Esophagus (tissue), 2 donors: ENCODE measurements at regions not wholly inside any gene's neighbourhood (a gene's known extent, or its start where the extent isn't known, plus 50 kb on each side); places are given as distances from the start of the nearest gene placed in this dataset.

Experiments
- H3K27ac ChIP-seq, 2 donors: one replicate each; pipeline ENCODE4 v1.5.1; 2013; ENCODE audit warnings: low read depth in 2 of 2, mild to moderate bottlenecking in 2 of 2, inconsistent platforms in 1 of 2, low read length in 1 of 2, moderate library complexity in 1 of 2
- H3K27me3 ChIP-seq, 2 donors: one replicate each; pipeline ENCODE4 v1.6.1; 2013; ENCODE audit warnings: low read length in 2 of 2, control low read depth in 1 of 2, mild to moderate bottlenecking in 1 of 2; ENCODE audit not compliant: insufficient read depth in 2 of 2, control insufficient read depth in 1 of 2
- H3K36me3 ChIP-seq, 2 donors: one replicate each; pipeline ENCODE4 v1.6.1; 2013; ENCODE audit warnings: low read length in 1 of 2; ENCODE audit not compliant: control insufficient read depth in 2 of 2, insufficient read depth in 2 of 2
- H3K4me1 ChIP-seq, 2 donors: one replicate each; pipeline ENCODE4 v1.6.1; 2013; ENCODE audit warnings: low read length in 1 of 2; ENCODE audit not compliant: control insufficient read depth in 2 of 2, insufficient read depth in 2 of 2
- H3K4me3 ChIP-seq, 2 donors: one replicate each; pipeline ENCODE4 v1.5.1; 2013; ENCODE audit warnings: low read length in 2 of 2, mild to moderate bottlenecking in 2 of 2, low read depth in 1 of 2, moderate library complexity in 1 of 2
- H3K9me3 ChIP-seq, 2 donors: one replicate each; pipeline ENCODE4 v1.6.1; 2013; ENCODE audit warnings: mild to moderate bottlenecking in 2 of 2, low read depth in 1 of 2, low read length in 1 of 2, moderate library complexity in 1 of 2; ENCODE audit not compliant: control insufficient read depth in 2 of 2, insufficient read depth in 1 of 2
- WGBS, 2 donors: extraction: QIAGEN DNeasy Blood & Tissue Kit; methylation state at CpG; one replicate each; pipeline ENCODE4 v1.1.7; 2013; 5-methylcytosine and 5-hydroxymethylcytosine counted together
- donor health status: healthy with polysubstance abuse.
- donor health status: Bipolar disorder and iron deficiency.

GRCh38 chr13:97648171-97648880 is 214.4 kb downstream of the RAP2A start:
- no peaks in the 10 kb centered on the region for H3K9me3 ChIP-seq
- H3K27me3 ChIP-seq, result no peaks in the 10 kb centered on the region
- H3K4me1 ChIP-seq, result no peaks in the 10 kb centered on the region
- 77 to 78% methylated on average over 14 of the region's 14 CpGs for WGBS, 2 donors
- H3K4me3 ChIP-seq, result no peak overlapping the region
- H3K36me3 ChIP-seq, result no peaks in the 10 kb centered on the region
- H3K27ac ChIP-seq, result no peak overlapping the region

DNA sequence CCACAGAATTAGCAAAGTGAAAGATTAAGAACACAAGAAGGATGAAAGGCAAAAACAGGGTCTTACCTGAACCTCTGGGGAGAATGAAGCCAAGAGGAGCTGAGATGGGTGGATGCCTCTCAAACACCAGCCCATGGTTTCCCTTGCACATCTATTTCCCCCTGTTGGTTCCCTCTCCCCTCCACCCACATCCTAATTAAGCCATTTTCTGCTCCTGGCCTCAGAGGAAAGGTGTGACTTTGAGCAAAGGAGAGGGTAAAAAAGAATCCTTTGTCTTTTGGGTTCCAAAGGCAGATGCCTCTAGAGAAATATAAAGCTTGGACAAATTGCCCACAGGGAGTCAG is 214.9 kb downstream of the RAP2A start:
- no peaks in the 10 kb centered on the region for H3K4me1 ChIP-seq
- H3K27me3 ChIP-seq, result no peaks in the 10 kb centered on the region
- H3K9me3 ChIP-seq, result no peaks in the 10 kb centered on the region
- no peak overlapping the region for H3K27ac ChIP-seq
- H3K4me3 ChIP-seq, result no peak overlapping the region
- H3K36me3 ChIP-seq, result no peaks in the 10 kb centered on the region

GRCh38 chr13:97653443-97654140 is 219.6 kb downstream of the RAP2A start:
- Histone ChIP-seq H3K9me3 (no peaks in the 10 kb centered on the region), H3K4me3 (no peak overlapping the region), H3K27ac (no peak overlapping the region), H3K27me3 (no peaks in the 10 kb centered on the region), H3K4me1 (no peaks in the 10 kb centered on the region), H3K36me3 (no peaks in the 10 kb centered on the region)
- WGBS, 2 donors, result 67 to 70% methylated on average over 17 of the region's 17 CpGs

- H3K4me1 ChIP-seq, result no peaks in the 10 kb centered on the region
- H3K27ac ChIP-seq, result no peak overlapping the region
- H3K4me3 ChIP-seq, result no peak overlapping the region
- H3K36me3 ChIP-seq, result no peaks in the 10 kb centered on the region
- 76 to 79% methylated on average over 5 of the region's 5 CpGs for WGBS, 2 donors
- H3K27me3 ChIP-seq, result no peaks in the 10 kb centered on the region
- H3K9me3 ChIP-seq, result no peaks in the 10 kb centered on the region
Observed at GRCh38 chr13:97654236-97654635, 220.3 kb downstream of the RAP2A start.

DNA sequence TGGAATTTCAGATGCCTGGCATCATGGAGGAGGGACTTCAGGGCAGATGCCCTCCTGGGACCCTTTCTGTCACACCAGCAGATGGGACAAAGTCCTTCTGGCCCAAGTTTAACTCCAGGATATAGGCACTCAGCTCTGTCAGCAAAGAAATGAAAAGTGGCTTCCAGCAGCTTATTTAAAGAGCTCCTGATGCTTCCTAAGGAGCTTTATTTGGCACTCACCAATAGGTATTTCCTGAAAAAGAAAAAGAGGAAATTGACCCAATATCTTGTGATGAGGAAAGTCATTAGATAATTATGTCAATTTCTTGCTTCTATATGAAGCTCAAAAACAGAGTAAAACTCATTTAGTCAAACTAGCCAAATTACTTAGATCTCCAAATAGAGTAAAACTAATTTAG is 224.6 kb downstream of the RAP2A start:
- no peak overlapping the region for H3K4me3 ChIP-seq
- no peak overlapping the region for H3K27ac ChIP-seq
- no peaks in the 10 kb centered on the region for H3K36me3 ChIP-seq
- H3K9me3 ChIP-seq, result peaks cover 0 to 2% of the 10 kb centered on the region in 2 donors
- H3K27me3 ChIP-seq, result no peaks in the 10 kb centered on the region
- no peaks in the 10 kb centered on the region for H3K4me1 ChIP-seq

DNA sequence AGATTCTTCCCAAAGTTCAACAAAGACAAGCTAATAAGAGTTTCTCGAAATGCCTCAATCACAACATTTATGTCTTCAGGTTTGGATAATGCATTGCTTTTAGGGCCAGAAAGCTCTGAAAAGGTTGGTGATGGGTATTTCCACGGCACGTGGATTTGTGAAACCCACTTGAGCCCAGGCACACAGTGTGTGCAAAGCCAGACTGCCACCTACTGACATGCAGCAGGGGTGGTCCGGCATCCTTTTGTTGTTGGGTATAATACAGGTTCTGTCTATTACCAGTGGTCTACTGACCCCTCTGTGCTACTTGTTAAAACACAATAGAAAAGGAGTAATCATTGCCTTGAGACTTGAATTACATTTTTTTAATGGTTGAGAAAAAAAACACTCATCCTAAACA is 225.6 kb downstream of the RAP2A start:
- 54 to 57% methylated on average over 4 of the region's 4 CpGs for WGBS, 2 donors
- Histone ChIP-seq H3K27me3 (no peaks in the 10 kb centered on the region), H3K4me3 (no peak overlapping the region), H3K27ac (no peak overlapping the region), H3K9me3 (peaks cover 0 to 2% of the 10 kb centered on the region in 2 donors), H3K4me1 (no peaks in the 10 kb centered on the region), H3K36me3 (no peaks in the 10 kb centered on the region)

GRCh38 chr13:97660594-97661260 is 226.8 kb downstream of the RAP2A start:
- H3K27ac ChIP-seq, result no peak overlapping the region
- peaks cover 0 to 2% of the 10 kb centered on the region in 2 donors for H3K9me3 ChIP-seq
- H3K4me3 ChIP-seq, result no peak overlapping the region
- H3K4me1 ChIP-seq, result no peaks in the 10 kb centered on the region
- 41 to 53% methylated on average over 11 of the region's 11 CpGs for WGBS, 2 donors
- no peaks in the 10 kb centered on the region for H3K36me3 ChIP-seq
- no peaks in the 10 kb centered on the region for H3K27me3 ChIP-seq

- H3K27me3 ChIP-seq, result no peaks in the 10 kb centered on the region
- no peaks in the 10 kb centered on the region for H3K4me1 ChIP-seq
- no peak overlapping the region for H3K27ac ChIP-seq
- H3K9me3 ChIP-seq, result no peaks in the 10 kb centered on the region
- 72 to 84% methylated on average over 6 of the region's 6 CpGs for WGBS, 2 donors
- H3K36me3 ChIP-seq, result no peaks in the 10 kb centered on the region
- H3K4me3 ChIP-seq, result no peak overlapping the region
Observed at GRCh38 chr13:97686594-97686993, 252.6 kb downstream of the RAP2A start.

GRCh38 chr13:97692628-97693027 is 258.7 kb downstream of the RAP2A start:
- Histone ChIP-seq H3K27ac (no peak overlapping the region), H3K27me3 (no peaks in the 10 kb centered on the region), H3K4me3 (no peak overlapping the region), H3K36me3 (no peaks in the 10 kb centered on the region), H3K9me3 (peaks cover 0 to 2% of the 10 kb centered on the region in 2 donors), H3K4me1 (no peaks in the 10 kb centered on the region)
- WGBS, 2 donors, result 82 to 84% methylated on average over 2 of the region's 2 CpGs
